Kidney glomerular epithelial cell (primary cell): ENCODE measurements at regions not wholly inside any gene's neighbourhood (a gene's known extent, or its start where the extent isn't known, plus 50 kb on each side); places are given as distances from the start of the nearest gene placed in this dataset.

Source experiments
- DNase-seq: peaks from one replicate; lab custom pipeline; 2025; lab: John Stamatoyannopoulos, UW

GRCh38 chr20:7347409-7347808, 579.9 kb downstream of the BMP2 start:
- no peak for DNase-seq

DNA sequence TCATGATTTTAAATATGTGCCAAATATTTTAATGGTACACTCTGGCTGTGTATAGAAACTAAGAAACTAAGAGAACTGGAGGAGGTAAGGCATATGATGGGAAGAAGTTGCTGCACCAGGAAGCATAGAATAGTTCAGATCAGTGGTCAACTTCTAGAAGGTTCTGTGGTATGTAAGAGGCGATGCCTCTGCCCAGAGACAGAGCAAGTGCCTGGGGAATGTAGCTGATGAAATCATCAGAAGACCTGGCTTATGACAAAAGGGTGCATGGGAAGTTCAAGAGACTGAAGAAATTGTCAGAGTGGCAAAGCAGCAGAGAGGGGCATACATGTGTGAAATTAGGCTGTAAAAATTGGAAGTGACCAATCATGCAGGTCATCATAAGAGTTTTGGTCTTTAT, 580.8 kb downstream of the BMP2 start:
- no peak for DNase-seq

- no peak for DNase-seq
These were observed 584.7 kb downstream of the BMP2 start for GRCh38 chr20:7352165-7352564.

- peak; percentile 11 for DNase-seq
These were observed 585.2 kb downstream of the HAO1 start for GRCh38 chr20:7355051-7355450.

DNA sequence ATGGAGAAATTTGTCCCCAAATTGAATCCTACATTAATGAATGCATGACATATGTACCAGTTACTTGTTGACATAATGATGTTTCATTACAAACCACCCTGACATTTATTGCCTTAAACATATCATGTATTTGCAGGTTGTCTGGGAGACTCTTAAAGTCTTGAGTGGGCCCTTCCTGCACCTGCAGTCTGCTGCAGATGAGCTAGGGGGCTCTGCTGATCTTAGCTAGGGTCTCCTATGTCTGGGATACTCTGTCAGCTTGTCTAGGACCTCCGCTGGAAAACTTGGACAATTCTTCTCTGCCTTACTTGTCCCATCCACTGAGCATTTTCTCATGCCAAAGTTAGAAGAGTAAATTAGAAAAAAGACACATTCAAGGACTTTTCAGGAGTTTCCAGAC, 581.6 kb downstream of the HAO1 start:
- DNase-seq = no peak

DNA sequence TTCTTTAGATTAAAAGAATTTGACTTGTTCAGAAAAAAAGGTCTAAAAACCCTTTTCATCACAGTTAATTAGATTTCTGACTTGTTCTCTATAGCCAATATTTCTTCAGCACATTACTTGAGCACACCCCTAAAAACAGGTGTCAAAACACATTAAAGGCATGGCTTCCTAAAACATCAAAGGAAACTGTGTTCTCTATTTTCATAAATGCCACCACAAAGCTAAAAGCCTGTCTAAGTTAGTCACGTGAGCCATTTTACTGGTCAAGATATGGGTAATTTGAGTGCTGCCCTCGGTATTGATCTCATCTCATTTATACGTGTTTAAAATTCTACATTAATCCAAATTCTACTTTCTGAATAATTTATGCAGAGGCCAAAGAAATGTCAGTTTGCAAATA, 580.5 kb downstream of the HAO1 start:
- no peak for DNase-seq

DNA sequence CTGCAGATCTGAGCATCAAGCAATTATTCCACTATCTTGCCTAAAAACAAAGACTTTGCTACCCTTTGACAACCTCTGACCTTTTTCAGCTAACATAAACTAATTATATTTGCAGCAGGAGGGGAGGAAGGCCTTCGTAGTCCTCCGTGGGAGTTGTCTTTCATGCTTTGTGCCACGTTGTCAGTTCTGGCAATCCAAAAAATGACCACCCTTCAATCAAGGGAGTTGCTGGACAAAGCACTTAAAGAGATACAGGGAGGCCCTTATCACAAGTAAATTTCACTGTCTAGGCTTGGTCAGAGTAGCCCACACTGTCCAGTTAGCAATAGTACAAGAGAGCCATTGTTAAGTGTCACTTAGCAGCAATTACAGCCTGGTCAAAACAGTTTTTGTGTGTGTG, 578.9 kb downstream of the HAO1 start:
- DNase-seq = no peak

DNA sequence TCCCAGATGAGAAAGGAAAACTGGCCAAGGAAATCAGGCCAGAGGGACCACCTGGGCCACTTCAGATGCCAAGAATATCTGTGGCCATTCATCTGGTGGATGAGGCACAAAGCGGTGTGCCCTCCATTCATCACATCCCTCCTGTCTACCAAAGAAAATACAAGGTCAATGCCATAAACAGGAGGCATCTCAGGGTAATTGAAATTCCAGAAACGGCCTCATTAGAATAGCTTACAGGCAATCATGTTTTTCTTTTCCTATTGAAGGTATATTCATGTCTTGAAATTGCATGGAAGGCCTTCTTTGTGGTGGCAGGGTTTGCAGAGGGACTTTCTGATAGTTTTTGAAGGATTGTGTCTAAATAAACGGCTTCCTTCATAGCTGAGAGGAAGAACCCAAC, 578.3 kb downstream of the HAO1 start:
- DNase-seq = no peak

DNA sequence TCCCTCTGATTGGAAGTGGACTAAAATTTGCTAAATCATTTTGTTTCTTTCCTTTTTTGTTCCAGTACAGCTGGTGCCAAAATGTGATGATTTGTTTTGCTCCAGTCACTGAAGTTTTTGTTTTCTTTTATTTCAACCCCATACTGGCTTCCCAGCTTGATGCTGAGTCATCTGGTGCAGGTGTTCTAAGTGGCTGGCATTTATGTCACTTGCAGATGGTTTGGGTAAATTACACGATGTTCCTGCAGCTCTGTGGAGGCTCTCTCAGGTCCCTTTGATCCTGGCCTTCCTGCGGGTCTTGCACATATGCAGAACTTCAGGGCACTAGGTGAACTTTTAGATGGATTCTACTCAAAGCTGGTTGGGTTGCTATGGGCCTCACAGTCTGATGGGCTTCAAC, 577.7 kb downstream of the HAO1 start:
- no peak for DNase-seq

DNA sequence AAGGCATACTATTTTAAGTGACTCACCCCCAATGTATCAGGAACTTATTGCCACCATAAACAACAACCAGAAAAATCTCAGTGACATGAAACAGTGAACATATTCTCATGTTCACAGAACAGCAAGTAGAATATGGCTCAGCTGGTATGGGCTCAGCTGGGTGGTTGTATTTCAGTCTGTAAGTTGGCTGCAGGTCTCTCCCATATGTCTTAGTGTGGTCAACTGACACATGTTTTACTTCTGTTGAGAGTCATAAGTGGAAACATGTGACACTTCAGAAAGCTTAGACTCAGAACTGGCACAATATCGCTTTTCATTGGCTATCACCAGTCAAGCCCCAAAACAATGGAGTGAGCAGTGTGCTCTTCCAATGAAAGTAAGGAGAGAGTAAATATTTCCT, 574.1 kb downstream of the HAO1 start:
- DNase-seq = no peak

GRCh38 chr20:7371518-7372163, 568.6 kb downstream of the HAO1 start:
- DNase-seq = no peak

- DNase-seq = peak; percentile 6
These were observed 564.4 kb downstream of the HAO1 start for GRCh38 chr20:7375905-7376304.

DNA sequence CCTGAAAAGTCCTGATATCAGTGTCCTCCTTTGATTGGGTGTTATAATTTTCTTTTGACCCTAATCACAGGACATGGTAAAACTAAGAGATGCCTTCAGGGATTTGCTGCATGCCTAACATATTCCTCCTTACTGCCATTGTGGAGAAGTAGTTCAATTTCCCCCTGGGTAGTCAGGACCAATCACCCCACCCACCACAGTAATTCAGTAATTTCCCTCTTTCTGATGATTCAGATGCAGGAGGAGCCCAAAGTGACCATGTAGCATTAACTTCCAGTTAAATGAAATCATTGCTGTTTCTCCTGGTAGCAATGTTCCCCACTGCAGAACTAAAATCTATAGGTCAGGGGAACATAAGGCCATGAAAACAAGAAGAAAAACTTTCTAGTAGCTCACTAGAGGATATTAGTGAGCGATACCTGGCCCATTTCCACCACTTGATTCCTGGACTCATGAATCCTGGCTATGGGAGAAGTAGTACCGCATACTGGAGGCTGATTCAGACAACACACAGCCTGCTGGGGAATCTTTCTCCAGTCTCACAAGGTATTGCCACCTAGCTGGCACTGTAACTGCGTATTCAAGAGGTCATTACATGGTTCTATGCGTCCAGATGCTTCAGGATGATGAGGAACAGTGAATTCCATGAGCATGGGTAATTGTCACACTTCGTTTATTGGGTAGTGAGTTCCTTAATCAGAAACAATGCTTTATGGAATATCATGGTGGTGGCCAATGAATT, 561.2 kb downstream of the HAO1 start:
- DNase-seq = no peak

DNA sequence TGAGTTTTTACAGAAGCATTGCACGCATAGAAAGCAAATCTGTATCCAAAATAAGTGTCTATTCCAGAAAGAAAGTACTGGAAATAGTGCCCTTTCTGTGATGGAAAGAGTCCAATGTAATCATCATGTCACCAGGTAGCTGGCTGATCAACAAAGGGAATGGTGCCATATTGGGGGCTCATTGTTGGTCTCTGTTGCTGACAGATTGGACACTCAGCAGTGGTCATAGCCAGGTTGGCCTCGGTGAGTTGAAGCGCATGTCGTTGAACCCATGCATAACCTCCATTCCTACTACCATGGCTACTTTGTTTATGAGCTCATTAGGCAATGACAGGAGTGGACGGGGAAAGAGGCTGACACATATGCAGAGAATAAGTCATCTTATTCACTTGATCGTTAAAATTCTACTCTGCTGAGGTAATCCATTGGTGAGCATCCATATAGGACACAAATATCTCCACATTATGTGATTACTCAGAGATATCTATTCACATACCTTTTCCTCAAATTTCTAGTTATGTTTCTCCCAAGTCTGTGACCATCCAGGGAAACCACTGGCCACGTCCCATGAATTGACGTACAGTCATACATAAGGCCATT, 560.5 kb downstream of the HAO1 start:
- no peak for DNase-seq

GRCh38 chr20:7383216-7383615, 557.0 kb downstream of the HAO1 start:
- DNase-seq = no peak

- no peak for DNase-seq
These were observed 552.5 kb downstream of the HAO1 start for GRCh38 chr20:7387638-7388193.

DNA sequence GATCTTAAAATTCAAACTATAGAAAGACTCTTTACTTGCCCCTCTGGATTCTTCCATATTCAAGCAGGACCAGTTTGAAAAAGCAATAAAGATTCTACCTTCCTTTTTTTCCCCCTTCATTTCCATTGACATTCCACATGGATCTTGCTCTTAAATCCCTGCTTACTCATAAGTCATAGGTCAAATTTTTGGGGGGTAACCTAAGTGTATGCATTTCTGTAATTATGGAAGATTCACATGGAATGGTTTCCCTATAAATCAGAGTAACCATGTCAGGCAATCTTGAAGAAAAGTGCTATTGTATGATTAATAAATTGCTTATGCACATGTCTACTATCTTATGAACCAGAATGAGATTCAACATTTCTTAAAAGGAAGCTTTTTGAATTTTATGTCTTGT, 551.0 kb downstream of the HAO1 start:
- no peak for DNase-seq

DNA sequence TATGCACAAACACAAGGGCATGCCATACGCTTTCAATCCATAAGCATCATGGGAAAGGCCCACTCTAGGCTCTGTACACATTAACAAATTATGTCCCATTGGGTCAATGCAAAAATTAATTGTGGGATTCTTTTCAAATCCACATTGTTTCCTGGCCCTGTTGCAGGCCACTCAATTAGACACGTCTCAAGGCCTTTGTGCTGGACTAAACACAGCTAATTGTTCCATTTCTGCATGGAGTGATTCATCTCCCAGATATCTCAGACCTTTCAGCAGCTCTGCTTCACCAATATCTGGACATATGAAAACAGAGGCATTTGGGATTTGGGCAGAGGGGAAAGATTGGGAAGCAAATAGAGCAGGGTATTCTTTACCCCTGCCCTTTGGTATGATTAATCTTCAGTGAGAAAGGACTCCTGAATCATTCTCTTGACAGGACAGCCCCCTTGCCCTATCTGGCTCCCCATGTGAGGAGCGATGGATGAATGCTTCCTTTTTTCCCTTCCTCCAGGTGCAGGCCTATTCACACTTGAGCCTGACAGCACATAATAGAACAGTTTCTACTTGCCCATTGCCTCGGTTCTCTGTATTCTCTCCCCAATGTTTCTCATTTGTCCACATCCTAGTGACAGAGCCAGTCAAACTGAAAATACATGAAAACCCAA, 547.6 kb downstream of the HAO1 start:
- DNase-seq = no peak

DNA sequence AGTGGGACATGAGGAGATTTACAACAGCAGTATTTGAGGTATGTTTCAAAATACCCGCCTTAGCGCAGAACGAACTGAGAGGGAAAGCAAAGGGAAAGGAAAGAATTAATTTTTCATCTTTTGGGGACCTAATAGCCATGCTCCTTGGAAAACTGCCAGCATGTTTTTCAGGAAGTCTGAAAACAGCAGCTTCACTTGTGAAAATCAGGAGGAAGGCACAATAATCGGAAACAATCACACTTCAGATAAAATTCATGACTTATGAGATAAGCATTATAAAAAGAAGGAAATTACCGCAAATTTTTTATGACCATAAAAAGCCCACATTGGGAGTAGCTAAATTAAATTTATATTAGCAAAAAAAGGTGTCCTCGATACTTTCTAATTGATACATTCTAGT, 541.1 kb downstream of the HAO1 start:
- DNase-seq = no peak

DNA sequence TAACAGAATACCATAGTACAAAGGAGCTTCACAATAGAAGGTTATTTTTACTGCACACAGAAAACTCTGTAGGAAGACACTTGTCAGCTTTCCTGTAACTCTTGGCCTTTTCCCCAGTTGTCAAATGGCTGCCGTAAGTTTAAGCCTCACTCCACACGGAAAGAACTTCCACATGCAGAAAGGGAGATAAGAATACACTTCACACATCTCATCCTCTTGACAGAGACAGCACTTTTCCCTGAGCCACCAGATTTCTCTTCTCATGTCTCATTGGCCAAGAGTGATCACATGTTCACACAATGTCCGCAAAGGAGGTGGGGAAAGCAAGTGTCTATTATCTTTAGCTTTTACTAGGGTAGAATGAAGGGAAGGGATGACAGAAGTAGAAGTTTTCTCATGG, 540.7 kb downstream of the HAO1 start:
- DNase-seq = no peak

GRCh38 chr20:7406671-7407070, 533.6 kb downstream of the HAO1 start:
- no peak for DNase-seq

DNA sequence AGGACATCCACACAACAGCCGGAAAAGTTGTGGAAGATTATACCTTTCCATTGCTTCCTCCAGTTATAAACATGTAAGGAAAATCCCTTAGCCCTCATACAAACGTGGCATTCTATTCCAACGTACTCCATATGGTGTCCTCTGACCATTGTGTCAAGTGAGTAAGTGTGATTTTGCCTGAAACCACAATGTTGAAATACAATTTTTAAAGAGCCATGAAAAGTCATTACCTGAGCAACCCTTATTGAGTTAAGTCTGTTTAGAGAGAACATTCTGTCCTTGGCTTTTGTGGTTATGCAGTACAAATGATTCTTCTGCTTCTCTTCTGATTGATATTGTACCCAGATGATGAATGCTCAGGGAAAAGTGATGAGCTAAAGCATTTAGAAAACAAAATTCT, 530.1 kb downstream of the HAO1 start:
- DNase-seq = no peak

- DNase-seq = no peak
These were observed 529.2 kb downstream of the HAO1 start for GRCh38 chr20:7411075-7411474.
